ENCODE measurements at regions not wholly inside any gene's neighbourhood (a gene's known extent, or its start where the extent isn't known, plus 50 kb on each side); places are given as distances from the start of the nearest gene placed in this dataset.

GRCh38 chr4:14620567-14621141 is 381.6 kb upstream of the CPEB2 start:
- no peak overlapping the region for H4K8ac ChIP-seq (ENCODE audit: low read depth, low read length)
- H3K23ac ChIP-seq (ENCODE audit: low read length): no peak overlapping the region
- no peak overlapping the region for H2BK120ac ChIP-seq (ENCODE audit: insufficient read depth, low read length, poor library complexity)
- H3K4me1 ChIP-seq (ENCODE audit: control insufficient read depth in 1 of 2, insufficient read depth in 2 of 2, low read length in 2 of 2): no peaks in the 10 kb centered on the region
- no CpG with 5 or more reads among the region's 1 CpG for WGBS (ENCODE audit: extremely low coverage, insufficient coverage, insufficient read length)
- no peaks in the 10 kb centered on the region for H3K79me1 ChIP-seq (ENCODE audit: low read length)
- H3K4ac ChIP-seq (ENCODE audit: low read depth, low read length): no peak overlapping the region
- no peak overlapping the region for H3K27ac ChIP-seq (ENCODE audit: low read depth, low read length)
- H3K4me3 ChIP-seq (ENCODE audit: low read depth, low read length): no peak overlapping the region
- no peak overlapping the region for H4K91ac ChIP-seq (ENCODE audit: low read depth, low read length)
- H3K36me3 ChIP-seq (ENCODE audit: control insufficient read depth in 1 of 2, insufficient read depth in 2 of 2, low read length in 2 of 2): no peaks in the 10 kb centered on the region
- no peak overlapping the region for H3K14ac ChIP-seq (ENCODE audit: low read length)
- H3K4me2 ChIP-seq (ENCODE audit: low read length): no peak overlapping the region
- no peak overlapping the region for H2AK5ac ChIP-seq (ENCODE audit: low read length)
- H2BK5ac ChIP-seq (ENCODE audit: low read depth, low read length, poor library complexity): no peak overlapping the region
- no peak overlapping the region for H3K18ac ChIP-seq (ENCODE audit: low read length)
- H2AFZ ChIP-seq (ENCODE audit: insufficient read depth, low read length, poor library complexity): no peak overlapping the region
- no peak for DNase-seq
- H2BK12ac ChIP-seq (ENCODE audit: low read length): no peak overlapping the region
- no peaks in the 10 kb centered on the region for H3K27me3 ChIP-seq (ENCODE audit: insufficient read depth, low read length)
- no peak overlapping the region for H4K12ac ChIP-seq (ENCODE audit: low read depth, low read length)
- no peaks in the 10 kb centered on the region for H3K9me3 ChIP-seq (ENCODE audit: insufficient read depth, low read depth, low read length)
- no peak overlapping the region for H3K9ac ChIP-seq (ENCODE audit: low read length)
- H3K79me2 ChIP-seq (ENCODE audit: control insufficient read depth, insufficient read depth, low read length, poor library complexity): no peaks in the 10 kb centered on the region

DNA sequence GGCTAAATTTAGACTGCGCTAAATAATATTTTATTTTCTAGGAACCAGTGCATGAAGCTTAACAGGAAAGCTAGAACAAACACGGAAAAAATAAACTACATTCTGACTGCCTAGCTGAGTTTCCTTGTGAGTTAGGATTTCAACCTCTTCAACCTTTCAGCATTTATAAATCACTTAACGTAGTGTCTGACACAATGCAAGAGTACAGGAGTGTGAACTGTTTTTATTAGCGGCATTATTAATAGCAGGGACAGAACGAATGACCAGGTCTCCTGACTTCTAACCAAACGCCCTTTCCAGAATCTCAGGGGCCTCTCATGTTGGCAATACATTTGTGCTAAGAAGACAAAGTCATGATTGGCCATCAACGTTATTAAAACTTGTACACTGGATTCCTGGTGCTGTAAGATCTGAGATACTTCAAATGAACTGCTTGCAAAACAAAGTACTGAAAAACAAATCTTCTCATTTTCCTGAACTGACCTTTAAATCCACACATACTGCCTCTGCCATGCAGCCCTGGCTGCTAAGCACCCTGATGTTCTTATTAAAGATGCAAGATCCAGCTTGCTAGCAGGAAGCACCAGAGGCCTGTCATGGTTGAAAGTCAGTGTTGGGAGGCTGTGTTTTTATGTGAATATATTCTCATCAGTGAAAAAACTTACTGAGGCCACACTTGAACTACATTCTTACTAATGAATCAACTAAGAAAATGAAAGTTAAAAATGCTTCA is 380.4 kb upstream of the CPEB2 start:
- no peaks in the 10 kb centered on the region for H3K79me2 ChIP-seq (ENCODE audit: control insufficient read depth, insufficient read depth, low read length, poor library complexity)
- H2BK5ac ChIP-seq (ENCODE audit: low read depth, low read length, poor library complexity): no peak overlapping the region
- no peaks in the 10 kb centered on the region for H3K4me1 ChIP-seq (ENCODE audit: control insufficient read depth in 1 of 2, insufficient read depth in 2 of 2, low read length in 2 of 2)
- no peaks in the 10 kb centered on the region for H3K36me3 ChIP-seq (ENCODE audit: control insufficient read depth in 1 of 2, insufficient read depth in 2 of 2, low read length in 2 of 2)
- no peak overlapping the region for H4K12ac ChIP-seq (ENCODE audit: low read depth, low read length)
- no peak overlapping the region for H4K91ac ChIP-seq (ENCODE audit: low read depth, low read length)
- no peak overlapping the region for H3K18ac ChIP-seq (ENCODE audit: low read length)
- H2AK5ac ChIP-seq (ENCODE audit: low read length): no peak overlapping the region
- H3K9ac ChIP-seq (ENCODE audit: low read length): no peak overlapping the region
- H3K27me3 ChIP-seq (ENCODE audit: insufficient read depth, low read length): no peaks in the 10 kb centered on the region
- H3K4me3 ChIP-seq (ENCODE audit: low read depth, low read length): no peak overlapping the region
- DNase-seq: no peak
- H3K4me2 ChIP-seq (ENCODE audit: low read length): no peak overlapping the region
- H3K27ac ChIP-seq (ENCODE audit: low read depth, low read length): no peak overlapping the region
- no peak overlapping the region for H4K8ac ChIP-seq (ENCODE audit: low read depth, low read length)
- no CpG with 5 or more reads among the region's 7 CpGs for WGBS (ENCODE audit: extremely low coverage, insufficient coverage, insufficient read length)
- H3K23ac ChIP-seq (ENCODE audit: low read length): peak overlapping the region; percentile 97
- no peak overlapping the region for H2AFZ ChIP-seq (ENCODE audit: insufficient read depth, low read length, poor library complexity)
- no peak overlapping the region for H3K14ac ChIP-seq (ENCODE audit: low read length)
- H3K79me1 ChIP-seq (ENCODE audit: low read length): no peaks in the 10 kb centered on the region
- H3K9me3 ChIP-seq (ENCODE audit: insufficient read depth, low read depth, low read length): no peaks in the 10 kb centered on the region
- H3K4ac ChIP-seq (ENCODE audit: low read depth, low read length): no peak overlapping the region
- H2BK120ac ChIP-seq (ENCODE audit: insufficient read depth, low read length, poor library complexity): no peak overlapping the region
- no peak overlapping the region for H2BK12ac ChIP-seq (ENCODE audit: low read length)

- H3K14ac ChIP-seq (ENCODE audit: low read length): no peak overlapping the region
- no CpG with 5 or more reads among the region's 5 CpGs for WGBS (ENCODE audit: extremely low coverage, insufficient coverage, insufficient read length)
- H4K91ac ChIP-seq (ENCODE audit: low read depth, low read length): no peak overlapping the region
- no peaks in the 10 kb centered on the region for H3K9me3 ChIP-seq (ENCODE audit: insufficient read depth, low read depth, low read length)
- no peak overlapping the region for H2BK120ac ChIP-seq (ENCODE audit: insufficient read depth, low read length, poor library complexity)
- H3K18ac ChIP-seq (ENCODE audit: low read length): no peak overlapping the region
- H3K23ac ChIP-seq (ENCODE audit: low read length): no peak overlapping the region
- no peaks in the 10 kb centered on the region for H3K4me1 ChIP-seq (ENCODE audit: control insufficient read depth in 1 of 2, insufficient read depth in 2 of 2, low read length in 2 of 2)
- no peak overlapping the region for H3K4ac ChIP-seq (ENCODE audit: low read depth, low read length)
- H3K27me3 ChIP-seq (ENCODE audit: insufficient read depth, low read length): no peaks in the 10 kb centered on the region
- no peak overlapping the region for H4K12ac ChIP-seq (ENCODE audit: low read depth, low read length)
- H3K9ac ChIP-seq (ENCODE audit: low read length): no peak overlapping the region
- H2AK5ac ChIP-seq (ENCODE audit: low read length): no peak overlapping the region
- no peaks in the 10 kb centered on the region for H3K79me2 ChIP-seq (ENCODE audit: control insufficient read depth, insufficient read depth, low read length, poor library complexity)
- H2AFZ ChIP-seq (ENCODE audit: insufficient read depth, low read length, poor library complexity): no peak overlapping the region
- no peak overlapping the region for H4K8ac ChIP-seq (ENCODE audit: low read depth, low read length)
- no peak overlapping the region for H2BK12ac ChIP-seq (ENCODE audit: low read length)
- no peak for DNase-seq
- H3K79me1 ChIP-seq (ENCODE audit: low read length): no peaks in the 10 kb centered on the region
- no peak overlapping the region for H2BK5ac ChIP-seq (ENCODE audit: low read depth, low read length, poor library complexity)
- H3K4me3 ChIP-seq (ENCODE audit: low read depth, low read length): no peak overlapping the region
- H3K4me2 ChIP-seq (ENCODE audit: low read length): no peak overlapping the region
- H3K36me3 ChIP-seq (ENCODE audit: control insufficient read depth in 1 of 2, insufficient read depth in 2 of 2, low read length in 2 of 2): no peaks in the 10 kb centered on the region
- H3K27ac ChIP-seq (ENCODE audit: low read depth, low read length): no peak overlapping the region
Observed at GRCh38 chr4:14627038-14627437, 375.2 kb upstream of the CPEB2 start.

GRCh38 chr4:14631806-14632440 is 370.4 kb upstream of the CPEB2 start:
- Histone ChIP-seq H4K8ac (ENCODE audit: low read depth, low read length) (no peak overlapping the region), H4K91ac (ENCODE audit: low read depth, low read length) (no peak overlapping the region), H3K36me3 (ENCODE audit: control insufficient read depth in 1 of 2, insufficient read depth in 2 of 2, low read length in 2 of 2) (no peaks in the 10 kb centered on the region), H3K4me2 (ENCODE audit: low read length) (no peak overlapping the region), H2BK12ac (ENCODE audit: low read length) (no peak overlapping the region), H2BK120ac (ENCODE audit: insufficient read depth, low read length, poor library complexity) (no peak overlapping the region), H4K12ac (ENCODE audit: low read depth, low read length) (no peak overlapping the region), H3K18ac (ENCODE audit: low read length) (no peak overlapping the region), H2AK5ac (ENCODE audit: low read length) (no peak overlapping the region), H3K23ac (ENCODE audit: low read length) (no peak overlapping the region), H3K4me3 (ENCODE audit: low read depth, low read length) (no peak overlapping the region), H3K4me1 (ENCODE audit: control insufficient read depth in 1 of 2, insufficient read depth in 2 of 2, low read length in 2 of 2) (no peaks in the 10 kb centered on the region), H3K27ac (ENCODE audit: low read depth, low read length) (no peak overlapping the region), H3K14ac (ENCODE audit: low read length) (no peak overlapping the region), H2AFZ (ENCODE audit: insufficient read depth, low read length, poor library complexity) (no peak overlapping the region), H3K4ac (ENCODE audit: low read depth, low read length) (no peak overlapping the region), H3K79me1 (ENCODE audit: low read length) (no peaks in the 10 kb centered on the region), H2BK5ac (ENCODE audit: low read depth, low read length, poor library complexity) (no peak overlapping the region), H3K9me3 (ENCODE audit: insufficient read depth, low read depth, low read length) (peaks cover 2% of the 10 kb centered on the region), H3K9ac (ENCODE audit: low read length) (no peak overlapping the region), H3K27me3 (ENCODE audit: insufficient read depth, low read length) (no peaks in the 10 kb centered on the region), H3K79me2 (ENCODE audit: control insufficient read depth, insufficient read depth, low read length, poor library complexity) (no peaks in the 10 kb centered on the region)
- no peak for DNase-seq

All from trophoblast cell (in vitro differentiated cells and primary cell).